HG02610 (cell line): ENCODE measurements at regions not wholly inside any gene's neighbourhood (a gene's known extent, or its start where the extent isn't known, plus 50 kb on each side); places are given as distances from the start of the nearest gene placed in this dataset.
"Not testable (repeated sequence)": the region's sequence is repeated elsewhere in the genome, so short reads cannot be mapped to it uniquely, and the experiment has no call there.

Source experiments
- ATAC-seq: cut with Tn5 transposase; IDR thresholded peaks from one replicate; pipeline ENCODE4 v1.9.1; 2021; ENCODE audit warnings: mild to moderate bottlenecking, moderate library complexity; ENCODE audit not compliant: unreplicated experiment

DNA sequence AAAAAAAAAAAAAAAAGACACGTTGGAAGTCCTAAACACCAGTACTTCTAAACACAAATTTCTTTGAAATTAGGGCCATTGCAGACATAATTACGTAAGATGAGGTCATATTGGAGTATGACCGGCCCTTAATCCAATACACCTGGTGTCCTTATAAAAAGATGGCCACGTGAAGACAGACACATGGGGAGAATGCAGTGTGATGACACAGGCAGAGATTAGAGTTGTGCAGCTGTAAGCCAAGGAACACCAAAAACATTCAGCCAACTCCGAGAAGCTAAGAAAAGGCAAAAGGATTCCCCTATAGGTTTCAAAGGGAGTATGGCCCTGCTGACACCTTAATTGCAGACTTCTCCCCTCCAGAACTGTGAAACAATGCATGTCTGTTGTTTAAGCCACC, 379.0 kb upstream of the PDZRN3 start:
- ATAC-seq = no peak

DNA sequence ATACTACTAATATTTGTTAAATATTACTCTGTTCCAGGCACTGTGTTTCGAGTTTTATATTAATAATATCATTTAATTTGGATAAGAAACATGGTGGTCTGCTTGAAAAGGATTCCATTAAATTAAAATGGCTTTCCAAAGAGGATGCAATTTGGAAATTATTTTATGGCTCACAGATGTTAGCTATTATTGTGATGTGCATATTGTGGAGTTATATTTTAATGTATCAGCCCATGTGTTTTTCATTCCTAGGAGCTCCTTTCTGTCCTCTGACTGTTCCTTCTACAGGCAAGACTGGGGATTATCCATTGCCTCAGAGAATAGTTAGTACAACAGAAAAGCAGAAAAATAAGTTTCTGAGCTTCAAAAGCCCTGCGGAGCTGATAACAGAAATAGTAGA, 376.7 kb upstream of the PDZRN3 start:
- no peak for ATAC-seq

- no peak for ATAC-seq
Observed at GRCh38 chr3:74000725-74001124, 376.0 kb upstream of the PDZRN3 start.

DNA sequence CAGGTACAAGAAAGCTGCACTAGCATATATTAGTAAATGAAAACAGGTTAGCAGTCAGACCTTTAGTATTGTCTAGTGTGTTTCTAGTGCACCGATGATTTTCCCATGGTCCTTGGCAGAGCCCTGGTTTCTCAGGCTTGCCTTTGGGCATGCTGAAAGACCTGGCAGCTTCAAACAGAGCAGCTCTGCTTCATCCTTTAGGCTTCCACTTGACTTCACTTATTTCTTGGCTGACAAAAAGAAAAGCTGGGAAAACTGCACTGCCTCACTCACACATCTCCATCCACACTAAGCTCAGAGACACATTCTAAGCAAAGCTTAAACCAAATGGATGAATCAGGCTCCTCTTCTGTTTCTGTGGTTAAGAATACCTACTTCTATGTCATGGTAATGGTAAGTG, 374.8 kb upstream of the PDZRN3 start:
- no peak for ATAC-seq

- not testable (repeated sequence) for ATAC-seq
Observed at GRCh38 chr3:73990691-73991090, 365.9 kb upstream of the PDZRN3 start.

DNA sequence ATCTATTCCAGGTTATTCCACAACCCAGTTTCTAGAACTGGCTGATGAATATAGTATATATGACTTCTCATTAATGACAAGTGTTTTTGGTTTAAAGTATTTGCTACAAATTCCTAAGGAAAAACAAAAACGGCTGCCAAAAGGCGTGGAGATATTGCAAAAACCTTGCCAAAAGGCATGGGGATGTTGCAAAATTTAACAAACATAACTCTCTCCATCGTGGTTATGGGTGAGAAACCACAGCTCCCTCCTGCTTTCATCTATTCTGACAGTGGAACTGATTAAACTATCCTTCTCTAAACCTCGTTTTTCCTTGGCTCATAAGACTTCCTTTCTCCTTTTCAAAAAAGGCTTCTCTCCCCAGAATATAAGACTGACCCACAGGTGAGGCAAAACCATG, 342.0 kb upstream of the PDZRN3 start:
- no peak for ATAC-seq

DNA sequence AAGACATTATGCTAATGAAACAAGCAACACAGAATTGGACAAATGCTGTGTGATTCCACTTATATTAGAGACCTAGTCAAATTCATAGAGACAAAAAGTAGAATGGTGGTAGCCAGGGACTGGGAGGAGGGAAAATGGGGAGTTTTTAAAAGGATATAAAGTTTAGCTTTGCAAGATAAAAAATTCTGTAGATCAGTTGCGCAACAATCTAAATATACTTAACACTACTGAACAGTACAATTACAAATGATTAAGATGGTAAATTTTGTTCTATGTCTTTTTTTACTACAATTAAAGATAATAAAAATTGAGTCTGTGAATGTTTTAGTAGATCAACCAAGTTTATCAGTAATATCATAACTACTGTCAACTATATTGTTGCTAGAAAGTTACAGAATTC, 340.1 kb upstream of the PDZRN3 start:
- ATAC-seq = no peak

DNA sequence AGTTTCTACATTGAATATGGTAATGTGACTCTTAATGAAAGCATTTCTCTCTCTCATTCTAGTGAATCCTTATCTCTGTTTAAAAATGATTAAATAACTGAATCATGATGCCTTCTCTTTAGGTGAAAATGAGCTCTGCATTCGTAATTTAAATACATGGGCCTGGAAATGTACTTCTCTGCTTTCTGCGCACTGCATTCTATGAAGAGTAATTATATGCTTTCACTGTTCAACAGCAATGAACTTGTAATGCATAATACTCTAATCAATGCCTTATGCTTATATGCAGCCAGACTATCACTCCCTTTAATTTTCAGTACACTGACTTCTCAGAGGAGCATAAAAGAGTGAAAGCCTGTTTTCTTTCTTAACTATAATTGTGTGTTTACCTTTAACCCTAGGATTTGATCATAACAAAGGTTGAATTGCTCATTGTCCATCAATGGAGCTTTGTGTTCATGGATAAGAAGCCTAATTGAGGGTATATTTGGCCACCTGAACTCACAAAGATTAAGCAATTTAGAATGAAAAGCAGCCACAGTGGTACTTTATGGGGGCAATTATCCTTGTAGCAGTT, 330.8 kb upstream of the PDZRN3 start:
- no peak for ATAC-seq

DNA sequence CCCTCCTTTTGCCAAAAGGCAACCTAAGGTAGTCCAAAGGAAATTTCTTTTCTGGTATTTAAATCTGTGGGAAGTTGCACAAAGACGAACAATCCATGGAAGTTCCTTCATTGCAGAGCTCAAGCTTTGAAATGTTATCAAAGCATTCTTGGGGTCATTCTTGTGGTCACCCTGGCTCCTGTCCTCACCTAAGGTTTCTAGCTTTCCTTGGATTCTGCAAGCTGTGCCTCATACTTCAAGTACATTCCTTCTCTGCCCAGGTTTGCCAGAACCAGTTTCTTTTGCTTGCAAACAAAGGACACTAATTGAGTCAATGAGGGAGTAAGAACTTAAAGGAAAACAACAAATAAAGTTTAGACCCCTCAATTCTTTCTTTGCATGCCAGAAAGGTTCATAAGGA, 329.8 kb upstream of the PDZRN3 start:
- ATAC-seq = no peak

- ATAC-seq = no peak
Observed at GRCh38 chr3:73952781-73953180, 328.0 kb upstream of the PDZRN3 start.

DNA sequence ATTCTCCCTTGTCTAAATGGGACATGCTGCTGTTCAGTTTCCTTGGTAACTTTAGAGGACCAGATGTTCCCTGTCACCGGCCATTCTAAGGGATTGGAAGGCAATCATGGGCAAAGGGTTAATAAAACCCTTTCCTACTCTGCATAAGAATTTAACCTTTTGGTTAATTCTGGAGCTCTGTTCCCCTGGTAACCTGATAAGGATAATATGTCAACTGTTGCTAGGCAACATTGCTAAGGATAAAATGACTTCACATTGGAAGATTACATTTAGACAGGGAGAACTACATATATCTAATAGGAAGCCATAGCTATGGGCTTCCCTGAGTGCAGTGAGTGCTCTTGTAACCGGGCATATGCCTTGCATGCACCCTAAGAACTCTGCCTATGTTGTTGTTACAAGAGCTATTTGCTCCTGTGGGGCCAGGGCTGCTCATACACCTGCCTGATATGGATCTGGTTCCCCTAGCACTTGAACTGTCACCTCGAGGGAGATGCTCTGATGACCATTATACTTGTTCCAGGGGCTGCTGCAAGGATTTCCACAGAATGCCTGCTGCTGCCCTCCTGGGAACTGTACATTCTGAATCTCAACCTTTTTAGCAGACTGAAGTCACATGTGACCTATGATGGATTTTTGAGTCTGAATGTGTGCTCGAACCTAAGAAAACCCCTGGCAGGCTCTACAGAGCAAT, 326.3 kb upstream of the PDZRN3 start:
- no peak for ATAC-seq

DNA sequence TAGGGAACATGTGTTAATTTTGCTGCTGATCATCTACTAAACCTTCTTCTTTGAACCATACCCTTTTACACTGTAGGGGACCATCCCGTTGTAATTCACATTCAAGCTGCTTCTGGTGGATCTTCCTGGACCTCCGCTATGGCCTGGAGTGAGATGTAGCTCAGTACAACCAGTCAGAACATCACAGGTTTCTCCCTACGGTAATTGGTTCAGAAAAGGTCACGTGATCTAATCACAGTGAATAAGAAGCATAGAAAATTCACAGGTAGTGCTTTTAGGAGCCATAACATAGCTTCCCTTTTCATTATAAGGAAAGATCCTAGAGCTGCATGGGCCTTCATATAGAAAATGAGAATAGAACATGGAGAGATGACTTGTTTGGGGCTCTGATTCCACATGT, 320.8 kb upstream of the PDZRN3 start:
- no peak for ATAC-seq

- ATAC-seq = no peak
Observed at GRCh38 chr3:73939985-73940384, 315.2 kb upstream of the PDZRN3 start.

- no peak for ATAC-seq
Observed at GRCh38 chr3:73933585-73933984, 308.8 kb upstream of the PDZRN3 start.

DNA sequence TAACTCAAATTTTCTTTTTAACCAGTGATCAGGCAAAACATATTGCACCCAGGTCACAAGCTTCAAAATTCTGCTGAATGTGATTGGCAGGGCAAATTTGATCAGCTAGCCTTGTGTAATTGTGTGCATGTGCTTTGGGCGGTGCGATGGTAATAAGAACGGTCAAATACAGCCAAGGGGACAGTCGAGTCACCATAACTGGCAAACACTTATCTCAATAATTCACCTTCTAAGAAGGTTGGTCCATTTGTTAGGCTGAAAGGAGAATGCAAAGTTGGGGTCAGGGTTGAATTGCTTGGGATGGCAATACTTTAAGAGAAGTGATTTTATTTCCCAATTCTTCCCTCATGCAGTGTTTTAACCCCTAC, 302.4 kb upstream of the PDZRN3 start:
- ATAC-seq = no peak

DNA sequence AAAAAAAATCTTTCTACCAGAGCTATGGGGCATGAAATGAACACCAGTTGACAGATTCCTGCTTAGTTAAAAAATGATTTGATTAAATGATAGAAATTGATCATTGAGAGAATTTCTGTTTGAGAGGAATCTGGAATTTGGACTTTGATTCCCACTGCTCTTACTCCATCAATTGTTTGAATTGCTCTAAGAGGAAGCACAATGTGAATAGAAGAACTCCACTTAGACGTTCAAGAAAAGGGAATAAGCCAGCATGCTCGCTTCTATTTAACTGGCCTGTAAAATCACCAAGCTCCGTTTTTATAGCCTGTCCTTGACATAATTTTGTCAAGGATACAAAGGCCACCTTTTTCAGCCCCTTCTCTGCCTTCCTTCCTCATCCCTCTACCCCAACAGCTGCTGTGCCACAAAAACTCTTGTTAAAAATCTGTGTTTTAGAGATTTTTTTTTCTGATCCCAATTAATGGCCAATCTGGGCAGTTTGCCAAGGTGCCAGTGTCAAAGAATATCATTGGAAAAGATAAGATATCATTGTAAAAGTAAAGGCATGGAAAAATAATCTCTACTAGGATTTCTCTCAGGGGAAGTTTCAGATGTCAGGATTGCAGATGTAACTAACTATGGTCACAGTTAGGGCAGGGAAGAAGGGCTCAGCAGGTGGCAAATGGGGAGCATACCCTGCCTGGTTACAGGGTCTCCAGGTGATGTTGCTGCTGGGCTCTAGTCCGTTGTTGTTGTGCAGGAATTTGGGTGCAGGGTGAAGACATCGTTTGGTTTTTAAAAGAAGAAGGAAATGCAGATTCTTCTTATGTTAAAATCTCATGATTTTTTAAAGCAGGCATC, 301.8 kb upstream of the PDZRN3 start:
- ATAC-seq = no peak

GRCh38 chr3:73925011-73925410, 300.3 kb upstream of the PDZRN3 start:
- no peak for ATAC-seq

- ATAC-seq = no peak
Observed at GRCh38 chr3:73924048-73924447, 299.3 kb upstream of the PDZRN3 start.

DNA sequence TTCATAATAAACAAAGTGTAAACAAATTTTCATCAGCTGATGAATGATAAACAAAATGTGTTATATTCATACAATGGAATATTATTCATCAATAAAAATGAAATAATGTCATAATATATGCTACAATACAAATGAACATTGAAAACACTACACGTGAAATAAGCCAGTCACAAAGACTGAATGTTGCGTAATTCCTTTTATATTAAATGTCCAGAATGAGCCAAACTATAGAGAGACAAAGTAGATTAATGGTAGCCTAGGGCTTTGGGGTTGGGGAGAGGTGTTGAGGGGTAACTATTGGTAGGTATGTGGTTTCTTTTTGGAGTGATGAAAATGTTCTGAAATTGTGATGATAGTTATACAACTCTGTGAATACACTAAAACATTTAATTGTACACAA, 292.9 kb upstream of the PDZRN3 start:
- no peak for ATAC-seq

DNA sequence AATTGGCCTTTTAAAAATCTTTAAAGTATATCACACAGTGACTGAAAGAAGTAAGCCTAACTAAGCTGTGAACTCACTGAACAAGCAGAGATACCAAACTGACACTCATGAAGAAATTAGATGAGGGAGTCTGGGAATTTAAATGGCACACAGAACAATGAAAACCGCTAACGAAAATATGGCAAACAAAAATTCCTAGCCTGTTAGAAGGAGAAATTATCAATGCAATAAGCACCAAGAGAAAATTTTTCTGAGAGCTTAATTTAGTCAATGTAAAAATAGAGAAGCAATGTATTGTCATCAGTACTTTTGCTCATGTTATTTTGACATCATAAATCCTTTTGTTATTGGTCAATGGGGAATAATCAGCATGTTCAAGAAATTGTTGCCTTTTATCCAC, 291.1 kb upstream of the PDZRN3 start:
- no peak for ATAC-seq

GRCh38 chr3:73908218-73908617, 283.5 kb upstream of the PDZRN3 start:
- ATAC-seq = no peak

GRCh38 chr3:73901686-73902085, 276.9 kb upstream of the PDZRN3 start:
- no peak for ATAC-seq
